ENCODE measurements at regions not wholly inside any gene's neighbourhood (a gene's known extent, or its start where the extent isn't known, plus 50 kb on each side); places are given as distances from the start of the nearest gene placed in this dataset.

GRCh38 chr18:73835656-73836364, 311.8 kb downstream of the FBXO15 start:
- Histone ChIP-seq H3K27me3 (ENCODE audit: control insufficient read depth, insufficient read depth, low read length, poor library complexity, severe bottlenecking) (no peaks in the 10 kb centered on the region), H3K4me3 (ENCODE audit: low read length) (no peak overlapping the region), H3K9ac (ENCODE audit: extremely low read depth, low read length, poor library complexity, severe bottlenecking) (no peak overlapping the region), H3K36me3 (ENCODE audit: control insufficient read depth, insufficient read depth, low read length) (no peaks in the 10 kb centered on the region), H3K27ac (ENCODE audit: low read depth, low read length) (no peak overlapping the region), H3K9me3 (ENCODE audit: control insufficient read depth, low read length) (no peaks in the 10 kb centered on the region), H3K4me1 (ENCODE audit: control insufficient read depth, insufficient read depth, low read length) (no peaks in the 10 kb centered on the region)
- H3K9me3 Mint-ChIP-seq = no peaks in the 10 kb centered on the region
- no peaks in the 10 kb centered on the region for H3K27me3 Mint-ChIP-seq (ENCODE audit: insufficient read depth)
- whole genome bisulfite sequencing, 2 experiments (ENCODE audit: insufficient coverage in 1 of 2, insufficient read length in 1 of 2) = 72 to 89% methylated on average over 2 to 8 of the region's 8 CpGs
- no peak overlapping the region for H3K4me3 Mint-ChIP-seq
- DNase-seq = no peak
- no peak overlapping the region for H3K27ac Mint-ChIP-seq
- TF ChIP-seq CTCF (conservative IDR thresholded peaks at IDR 0.05) = no peak
- no peaks in the 10 kb centered on the region for H3K4me1 Mint-ChIP-seq
- no peaks in the 10 kb centered on the region for H3K36me3 Mint-ChIP-seq (ENCODE audit: low read depth)

GRCh38 chr18:73835039-73835438, 312.6 kb downstream of the FBXO15 start:
- WGBS, 2 experiments (ENCODE audit: insufficient coverage in 1 of 2, insufficient read length in 1 of 2) = 86 to 88% methylated on average over 2 to 3 of the region's 3 CpGs
- H3K27ac Mint-ChIP-seq = no peak overlapping the region
- no peak for TF ChIP-seq CTCF (conservative IDR thresholded peaks at IDR 0.05)
- Histone ChIP-seq H3K27me3 (ENCODE audit: control insufficient read depth, insufficient read depth, low read length, poor library complexity, severe bottlenecking) (no peaks in the 10 kb centered on the region), H3K4me3 (ENCODE audit: low read length) (no peak overlapping the region), H3K4me1 (ENCODE audit: control insufficient read depth, insufficient read depth, low read length) (no peaks in the 10 kb centered on the region), H3K36me3 (ENCODE audit: control insufficient read depth, insufficient read depth, low read length) (no peaks in the 10 kb centered on the region), H3K9ac (ENCODE audit: extremely low read depth, low read length, poor library complexity, severe bottlenecking) (no peak overlapping the region), H3K9me3 (ENCODE audit: control insufficient read depth, low read length) (no peaks in the 10 kb centered on the region), H3K27ac (ENCODE audit: low read depth, low read length) (no peak overlapping the region)
- H3K9me3 Mint-ChIP-seq = no peaks in the 10 kb centered on the region
- peaks cover 2% of the 10 kb centered on the region for H3K27me3 Mint-ChIP-seq (ENCODE audit: insufficient read depth)
- DNase-seq = no peak
- no peaks in the 10 kb centered on the region for H3K36me3 Mint-ChIP-seq (ENCODE audit: low read depth)
- no peak overlapping the region for H3K4me3 Mint-ChIP-seq
- no peaks in the 10 kb centered on the region for H3K4me1 Mint-ChIP-seq

DNA sequence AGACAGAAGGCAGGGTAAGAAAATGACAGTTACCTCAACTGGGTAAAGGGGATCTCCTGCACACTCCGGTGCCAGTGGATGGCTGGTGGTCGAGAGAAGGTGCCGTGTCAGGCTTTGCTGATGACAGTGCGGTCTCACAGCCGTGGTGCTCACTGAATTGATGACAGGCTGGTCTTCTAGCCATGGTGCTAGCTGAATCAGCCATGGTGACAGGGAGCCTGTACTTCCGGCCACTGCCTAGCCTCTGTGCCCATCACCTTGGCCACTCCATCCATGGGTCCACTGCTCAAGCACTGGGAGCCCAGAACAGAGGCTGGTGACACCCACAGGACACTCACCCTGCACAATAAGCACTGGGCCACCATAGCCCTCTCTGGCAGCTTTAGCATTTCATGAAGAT, 315.9 kb downstream of the FBXO15 start:
- Mint-ChIP-seq H3K9me3 (no peaks in the 10 kb centered on the region), H3K4me3 (no peak overlapping the region), H3K27me3 (ENCODE audit: insufficient read depth) (peaks cover 5% of the 10 kb centered on the region), H3K27ac (no peak overlapping the region), H3K4me1 (no peaks in the 10 kb centered on the region), H3K36me3 (ENCODE audit: low read depth) (no peaks in the 10 kb centered on the region)
- Histone ChIP-seq H3K27me3 (ENCODE audit: control insufficient read depth, insufficient read depth, low read length, poor library complexity, severe bottlenecking) (no peaks in the 10 kb centered on the region), H3K9me3 (ENCODE audit: control insufficient read depth, low read length) (no peaks in the 10 kb centered on the region), H3K27ac (ENCODE audit: low read depth, low read length) (no peak overlapping the region), H3K4me1 (ENCODE audit: control insufficient read depth, insufficient read depth, low read length) (no peaks in the 10 kb centered on the region), H3K36me3 (ENCODE audit: control insufficient read depth, insufficient read depth, low read length) (no peaks in the 10 kb centered on the region), H3K9ac (ENCODE audit: extremely low read depth, low read length, poor library complexity, severe bottlenecking) (no peak overlapping the region), H3K4me3 (ENCODE audit: low read length) (no peak overlapping the region)
- no peak for DNase-seq
- 92% methylated on average over 2 to 6 of the region's 6 CpGs for WGBS, 2 experiments (ENCODE audit: insufficient coverage in 1 of 2, insufficient read length in 1 of 2)
- TF ChIP-seq CTCF (conservative IDR thresholded peaks at IDR 0.05) = no peak
